Left hindlimb (tissue), 1 donor: ENCODE measurements at regions not wholly inside any gene's neighbourhood (a gene's known extent, or its start where the extent isn't known, plus 50 kb on each side); places are given as distances from the start of the nearest gene placed in this dataset.

Source experiments
- DNase-seq: peaks from one replicate; pipeline ENCODE4 v3.0.0-alpha.2; 2018

DNA sequence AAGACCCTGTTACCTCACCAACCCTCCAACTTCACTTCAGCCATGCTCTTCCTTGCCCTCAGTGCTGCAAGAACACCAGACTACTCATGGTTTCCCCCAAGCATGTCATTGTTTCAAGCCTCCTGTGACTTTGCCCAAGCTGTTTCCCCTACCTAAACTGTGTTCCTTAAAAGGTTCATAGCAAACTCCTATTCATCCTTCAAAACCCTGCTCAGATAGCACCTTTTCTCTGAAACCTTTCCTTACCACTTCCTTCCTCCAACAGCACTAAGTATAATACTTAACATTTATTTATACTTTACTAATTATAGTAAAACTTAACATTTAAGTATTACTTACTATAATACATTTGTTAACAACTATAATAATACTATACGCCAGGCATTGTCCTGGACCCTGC is 136.2 kb downstream of the CCT6B start:
- DNase-seq, result no peak

DNA sequence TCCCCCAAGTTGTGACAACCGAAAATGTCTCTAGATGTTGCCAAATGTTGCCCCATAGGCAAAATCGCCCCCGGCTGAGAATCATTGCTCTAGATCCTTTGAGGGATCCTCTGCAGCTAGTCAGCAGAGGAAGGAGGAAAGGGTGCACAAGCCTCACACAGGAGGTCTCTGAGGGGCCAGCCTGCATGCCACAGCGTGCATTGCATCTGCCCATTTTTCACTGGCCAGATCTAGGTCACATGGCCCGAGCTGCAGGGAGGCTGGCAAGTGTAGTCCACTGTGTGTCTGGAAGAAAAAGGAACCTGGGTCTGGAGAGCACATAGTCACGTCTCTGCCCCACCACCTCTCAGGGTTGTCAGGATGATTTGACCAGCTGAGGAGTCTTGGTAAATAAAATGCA is 138.2 kb downstream of the CCT6B start:
- no peak for DNase-seq

DNA sequence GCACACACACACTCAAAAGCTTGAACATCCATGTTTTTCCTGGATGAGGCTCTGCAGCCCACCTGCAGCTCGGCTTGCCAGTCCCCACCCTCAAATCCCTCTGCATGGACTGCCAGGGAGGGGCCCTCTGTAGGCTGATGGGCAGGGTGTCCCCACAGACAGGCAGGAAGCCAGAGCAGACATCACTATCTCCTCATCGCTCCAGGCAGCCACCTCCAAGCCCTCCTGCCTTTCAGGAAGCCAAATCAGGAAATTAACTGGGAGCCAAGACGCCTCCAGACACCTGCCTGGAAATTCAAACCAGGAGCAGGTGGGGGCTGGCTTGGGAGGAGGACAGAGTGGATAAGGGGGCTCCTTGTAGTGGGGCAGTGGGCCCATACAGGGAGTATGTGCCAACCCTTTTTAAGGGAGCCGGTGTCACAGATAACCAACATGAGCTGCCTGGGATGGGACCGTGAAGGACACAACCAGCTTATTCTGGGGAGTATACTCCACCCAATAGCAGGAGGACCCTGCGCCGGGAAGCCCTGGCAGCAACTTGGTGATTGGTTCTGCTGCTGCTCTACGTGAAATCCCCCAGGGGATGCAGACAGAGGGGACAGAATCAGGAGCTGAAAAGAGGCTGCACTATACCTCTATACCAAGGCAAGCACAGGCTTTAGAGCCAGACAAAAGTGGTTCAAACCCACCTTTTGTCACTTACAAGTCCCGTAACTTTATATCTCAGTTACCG is 139.1 kb downstream of the CCT6B start:
- no peak for DNase-seq

DNA sequence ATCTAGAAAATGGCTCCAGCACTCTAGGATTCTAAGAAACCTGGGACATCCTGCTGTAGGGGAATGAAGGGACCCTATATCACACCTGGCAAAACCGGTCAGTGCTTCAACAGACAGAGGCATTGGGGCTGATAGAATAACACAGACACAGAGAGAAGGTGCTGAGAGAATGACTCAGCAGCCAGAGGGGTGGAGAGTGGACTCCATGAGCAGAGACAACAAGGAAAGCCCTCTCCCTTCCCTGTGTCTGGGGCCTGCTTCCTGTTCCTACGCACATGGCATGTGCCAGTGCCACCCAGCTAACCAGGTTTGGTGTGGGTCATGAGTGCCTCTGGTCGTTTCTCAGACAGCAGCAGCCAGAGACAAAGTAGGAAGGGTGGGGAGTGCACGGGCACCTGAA is 140.3 kb downstream of the CCT6B start:
- no peak for DNase-seq

DNA sequence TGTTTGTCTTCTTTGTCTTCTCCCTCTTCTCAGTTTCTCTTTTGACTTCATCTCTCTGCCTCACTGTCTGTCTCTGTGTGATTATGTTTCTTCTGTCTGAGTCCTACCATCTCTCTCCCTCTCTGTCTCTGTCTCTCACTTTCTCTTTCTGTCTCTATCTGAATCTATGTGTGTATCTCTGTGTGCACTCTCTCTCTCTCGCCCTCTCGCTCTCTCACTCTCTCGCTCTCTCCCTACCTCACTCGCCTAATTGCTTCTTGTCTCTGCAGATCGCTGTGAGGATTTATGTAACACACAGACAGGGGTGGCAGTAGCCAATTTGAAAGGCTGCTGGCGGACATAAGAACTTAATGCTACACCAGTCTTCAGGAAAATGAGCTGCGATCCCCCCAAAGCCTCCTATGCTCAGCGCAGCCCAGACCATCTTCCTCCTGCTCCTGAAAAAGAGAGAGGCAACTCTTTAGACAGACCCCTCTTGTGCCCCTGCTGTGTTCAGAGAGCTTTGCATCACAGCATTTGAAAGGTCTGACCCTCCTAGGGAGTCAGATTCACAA is 140.9 kb downstream of the CCT6B start:
- DNase-seq, result no peak

DNA sequence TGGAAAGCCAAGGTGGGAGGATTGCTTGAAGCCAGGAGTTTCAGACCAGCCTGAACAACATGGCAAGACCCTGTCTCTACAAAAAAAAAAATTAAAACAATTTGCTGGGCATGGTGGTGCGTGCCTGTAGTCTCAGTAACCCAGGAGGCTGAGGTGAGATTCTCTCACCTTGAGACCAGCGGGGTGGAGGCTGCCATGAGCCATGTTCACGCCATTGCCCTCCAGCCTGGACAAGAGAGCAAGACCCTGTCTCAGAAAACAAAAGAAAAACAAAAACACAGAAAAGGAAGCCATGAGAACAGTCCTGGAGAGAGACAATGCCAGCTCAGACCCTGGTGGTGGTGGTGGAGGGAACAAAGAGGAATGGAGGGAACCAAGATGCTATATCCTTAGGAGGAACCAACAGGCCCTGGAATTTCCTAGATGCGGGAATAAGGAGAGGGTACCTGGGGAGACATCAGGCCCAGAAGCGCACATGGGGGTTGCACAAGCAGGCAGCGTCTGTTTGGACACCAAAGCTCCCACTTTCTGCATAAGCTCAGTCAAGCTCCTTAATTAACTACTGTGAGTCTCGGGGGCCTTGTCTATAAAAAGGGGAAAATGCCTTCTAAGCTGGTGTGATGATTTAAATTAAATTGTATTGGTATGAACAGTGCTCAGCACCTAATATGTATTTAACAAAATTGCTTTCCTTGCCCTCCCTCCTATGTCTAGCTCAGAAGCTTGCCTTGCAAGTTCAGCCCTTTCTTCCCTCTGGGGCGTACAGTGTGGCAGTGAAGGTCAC is 143.8 kb downstream of the CCT6B start:
- DNase-seq, result no peak

DNA sequence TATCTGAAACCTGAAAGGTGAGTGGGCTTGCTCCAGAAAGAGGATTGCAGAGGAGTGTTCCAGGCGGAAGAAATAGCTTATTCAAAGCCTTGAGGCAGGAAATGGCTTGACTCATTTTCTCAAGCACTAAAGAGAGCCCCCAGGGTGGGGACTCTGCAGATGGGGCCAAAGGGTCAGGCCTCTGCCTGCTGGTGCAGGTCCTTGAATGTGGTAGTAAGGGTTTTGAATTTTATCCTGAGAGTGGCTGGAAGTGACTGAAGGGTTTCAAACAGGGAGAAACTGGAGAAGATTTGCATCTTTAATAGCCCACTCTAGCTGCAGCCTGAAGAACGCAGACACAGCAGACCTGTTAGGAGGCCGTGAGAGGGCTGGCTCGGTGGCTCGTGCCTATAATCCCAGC is 144.4 kb downstream of the CCT6B start:
- DNase-seq, result no peak

DNA sequence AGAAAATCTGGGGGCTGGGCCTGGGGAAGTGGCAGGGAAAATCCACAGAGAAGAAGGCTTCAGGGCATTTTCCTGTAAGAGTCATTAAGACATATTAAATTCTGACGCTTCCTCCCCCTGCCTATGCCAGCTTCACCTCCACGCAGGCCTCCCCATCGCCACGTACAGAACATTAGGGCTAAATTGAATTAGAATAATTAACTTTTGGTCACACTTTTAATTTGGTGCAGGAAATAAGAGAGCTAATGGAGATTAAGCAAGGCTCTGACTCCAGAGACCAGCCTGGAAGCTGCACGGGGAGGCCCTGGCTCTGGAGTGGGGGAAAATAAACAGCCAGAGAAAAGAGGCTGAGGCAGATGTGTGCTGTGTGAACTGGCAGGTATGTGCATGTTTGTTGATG is 148.0 kb downstream of the CCT6B start:
- no peak for DNase-seq

DNA sequence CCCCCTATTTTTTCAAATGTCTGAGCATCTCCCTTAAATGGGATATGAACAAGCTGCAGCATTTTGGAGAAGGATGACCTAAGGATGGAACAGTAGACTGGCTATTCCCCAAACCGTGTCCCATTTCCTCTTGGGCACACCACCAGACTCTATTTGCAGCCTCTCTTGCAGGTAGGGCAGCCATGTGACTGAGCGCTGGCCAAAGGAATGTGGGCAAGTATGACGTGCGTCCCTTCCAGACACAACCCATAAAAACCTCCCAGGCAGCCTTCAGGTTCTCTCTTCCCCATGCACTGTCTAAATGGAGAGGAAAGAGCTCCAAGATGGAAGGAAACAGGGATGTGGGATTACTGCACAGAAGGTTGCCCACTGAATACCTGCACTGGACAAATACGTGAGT is 149.7 kb downstream of the CCT6B start:
- DNase-seq, result no peak

DNA sequence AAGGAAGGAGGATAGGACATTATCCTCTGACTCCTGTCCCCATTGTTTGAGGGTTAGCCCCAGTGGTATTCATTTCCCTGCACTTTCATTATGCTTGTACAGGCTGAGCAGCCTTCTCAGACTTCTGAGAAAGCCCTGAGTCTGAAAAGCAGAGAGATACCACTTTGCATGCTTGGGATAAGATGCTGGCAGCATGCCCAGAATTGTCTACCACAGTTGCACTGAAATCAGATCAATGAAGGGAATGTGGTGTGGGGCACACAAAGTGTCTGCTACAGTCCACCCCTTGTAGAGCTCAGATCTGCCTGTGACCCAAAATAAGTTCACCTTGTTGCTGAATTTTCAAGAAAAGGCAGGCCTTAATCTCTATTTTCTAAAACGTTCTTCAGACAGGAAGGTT is 160.6 kb downstream of the CCT6B start:
- DNase-seq, result no peak

DNA sequence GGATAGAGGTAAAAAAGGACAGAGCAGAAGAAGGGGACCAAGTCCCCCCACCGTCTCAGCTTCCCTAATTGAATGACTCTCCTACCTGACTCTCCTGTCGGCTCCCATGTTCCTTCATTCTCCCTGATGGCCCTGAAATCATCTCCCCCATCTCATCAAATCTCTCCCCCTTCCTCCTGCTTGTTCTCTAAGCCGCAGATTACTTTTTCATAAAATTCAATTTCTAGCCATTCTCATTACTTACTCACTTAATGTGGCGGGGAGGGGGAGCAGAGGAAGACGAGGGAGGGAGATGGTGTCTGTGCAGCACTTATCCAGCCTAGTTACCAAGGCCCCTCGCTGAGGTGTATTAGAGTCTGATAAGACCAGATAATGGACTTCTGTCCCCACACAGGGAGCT is 161.5 kb downstream of the CCT6B start:
- DNase-seq, result no peak

DNA sequence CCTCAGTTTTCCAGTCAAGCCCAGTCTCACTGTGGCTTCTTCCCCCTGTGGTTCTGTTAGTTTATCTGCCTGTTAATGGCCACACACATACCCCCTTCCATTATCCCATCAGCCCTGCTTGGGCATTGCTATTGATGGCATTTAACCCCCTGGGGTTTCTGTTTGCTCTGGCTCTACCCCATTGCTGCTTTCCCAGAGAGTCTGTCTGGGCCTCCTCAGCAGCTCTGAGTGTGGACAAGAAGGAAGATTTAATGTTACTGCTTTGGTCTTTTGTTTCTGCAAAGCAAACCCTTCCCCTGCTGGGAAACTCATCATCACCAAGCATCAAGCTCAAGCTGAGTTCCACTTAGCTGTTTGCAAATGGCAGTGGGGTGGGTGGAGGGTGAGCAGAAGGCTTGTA is 162.7 kb downstream of the CCT6B start:
- DNase-seq, result no peak

DNA sequence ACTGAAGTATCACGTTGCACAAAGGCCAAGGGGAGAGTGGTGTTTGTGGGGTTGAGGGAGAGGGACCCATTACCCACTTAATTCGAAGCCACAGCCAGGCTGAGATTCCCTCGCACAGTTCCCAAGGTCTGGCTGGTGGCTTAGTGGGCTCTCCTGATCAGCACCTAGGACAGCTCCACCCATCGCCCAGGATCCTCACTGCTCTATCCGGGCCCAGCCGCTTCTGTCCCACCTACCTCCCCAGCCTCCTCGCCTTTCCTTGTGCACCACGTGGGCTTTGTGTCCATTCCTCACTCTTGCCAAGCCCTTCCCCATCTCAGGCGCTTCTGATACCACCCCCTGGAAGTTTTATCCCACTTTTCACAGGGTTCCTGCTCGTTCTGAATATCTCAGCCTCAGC is 163.5 kb downstream of the CCT6B start:
- DNase-seq, result peak; percentile 42

DNA sequence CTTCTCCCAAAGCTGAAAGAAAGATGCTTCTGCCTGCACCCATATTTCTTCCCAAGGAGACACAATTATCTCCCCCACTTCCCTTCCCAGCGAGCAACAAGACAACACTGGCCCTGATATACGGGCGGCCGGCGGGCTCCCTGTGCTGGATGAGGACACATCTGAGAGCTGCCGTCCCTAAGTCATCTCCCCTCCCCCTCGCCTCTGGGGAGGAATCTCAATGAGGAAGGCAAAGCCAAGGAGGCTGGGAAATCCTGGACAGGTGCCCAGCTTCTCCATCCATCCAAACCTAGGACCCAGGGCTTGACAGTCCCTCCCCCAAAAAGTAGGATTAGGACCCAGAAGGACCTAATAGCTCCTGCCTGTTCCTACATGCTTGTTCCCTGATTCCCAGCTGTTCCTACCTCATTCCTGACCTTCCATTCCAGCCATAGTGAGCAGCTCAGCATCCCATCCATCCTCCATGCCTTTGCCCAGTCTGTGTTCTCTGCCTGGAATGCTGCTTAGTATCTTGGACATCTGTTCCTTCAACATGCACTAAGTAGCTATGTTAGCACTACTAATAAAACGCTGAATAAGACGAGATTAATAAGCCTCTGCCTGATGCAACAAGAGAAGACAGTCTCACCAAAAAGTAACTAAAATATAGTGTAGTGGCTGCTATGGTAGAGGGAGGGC is 167.9 kb downstream of the CCT6B start:
- DNase-seq, result no peak

DNA sequence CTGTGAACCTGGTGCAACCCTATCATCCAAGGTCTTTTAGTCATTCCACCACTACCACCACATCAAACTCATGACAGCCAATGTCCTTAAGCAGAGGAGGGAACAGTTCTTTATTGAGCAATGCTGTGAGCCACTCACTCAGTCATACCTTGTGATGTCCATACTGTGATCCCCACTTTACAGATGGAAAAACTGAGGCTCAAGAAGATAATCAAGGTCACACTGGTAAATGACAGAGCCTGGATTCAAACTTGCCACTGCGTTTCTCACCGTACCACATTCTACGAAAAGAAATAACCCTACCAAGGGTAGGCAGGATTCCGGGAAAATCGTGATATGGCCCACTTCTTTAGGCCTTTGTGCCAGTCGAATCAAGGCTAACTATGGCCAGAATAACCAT is 172.6 kb downstream of the CCT6B start:
- no peak for DNase-seq

DNA sequence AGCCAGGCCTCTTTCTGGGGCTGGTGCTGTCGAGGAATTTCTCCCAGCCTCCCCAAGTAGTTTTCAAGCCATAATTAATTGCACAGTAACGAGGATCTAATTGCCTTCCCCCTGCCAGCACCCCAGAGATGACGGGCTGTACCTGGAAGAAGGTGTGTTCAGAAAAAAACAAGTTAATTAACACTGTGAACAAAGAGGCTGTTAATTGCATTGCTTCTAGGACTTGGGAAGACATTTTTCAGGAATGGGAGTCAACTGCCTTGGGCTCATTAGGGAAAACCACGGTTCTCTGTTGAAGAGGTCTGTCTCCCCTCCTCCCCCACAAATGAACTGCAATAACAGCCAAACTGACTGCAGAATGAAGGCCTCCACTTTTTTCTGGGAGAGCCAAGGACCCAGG is 176.7 kb downstream of the CCT6B start:
- no peak for DNase-seq

DNA sequence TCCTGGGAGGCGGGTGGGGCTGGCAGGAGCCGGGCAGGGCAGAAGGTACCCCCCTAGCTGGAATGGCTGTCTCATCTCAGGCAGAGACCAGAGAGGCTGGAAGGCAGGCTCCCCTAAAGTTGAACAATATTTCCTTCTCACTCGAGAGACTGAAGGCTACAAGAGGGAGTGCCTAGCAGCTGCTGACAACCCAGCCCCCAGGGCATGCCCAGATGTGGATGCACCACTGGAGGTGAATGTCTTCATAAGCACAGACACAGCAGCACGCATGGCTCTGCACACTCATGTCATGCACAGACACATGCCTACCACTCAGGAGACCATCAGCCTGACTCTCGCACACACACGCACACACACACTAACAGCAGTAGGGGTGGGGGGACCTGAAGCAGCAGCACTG is 179.0 kb downstream of the CCT6B start:
- no peak for DNase-seq

DNA sequence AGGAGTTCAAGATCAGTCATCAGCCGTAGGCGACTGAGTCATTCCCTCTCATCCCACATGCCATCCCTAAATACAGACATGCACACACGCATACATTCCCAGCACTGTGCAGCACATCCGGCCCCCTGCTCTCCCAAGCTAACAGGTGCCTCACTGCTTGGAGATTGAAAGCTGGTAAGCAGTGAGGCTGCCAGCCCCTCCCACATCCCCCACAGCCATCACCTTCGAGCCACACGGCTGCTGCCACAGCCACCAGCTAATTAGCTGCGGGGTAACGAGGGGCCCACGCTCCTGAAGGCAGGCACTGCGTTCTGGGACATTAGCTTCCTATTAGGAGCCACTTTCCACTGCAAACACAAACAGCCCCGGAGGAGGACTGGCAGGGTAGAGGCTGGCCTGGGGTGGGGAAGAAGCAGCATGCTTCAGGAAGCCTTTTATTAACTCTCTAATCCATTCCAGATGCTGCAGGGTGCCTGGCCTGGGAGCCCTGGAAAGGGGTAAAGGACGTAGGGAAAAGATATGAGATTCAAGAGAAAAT is 179.6 kb downstream of the CCT6B start:
- DNase-seq, result no peak

DNA sequence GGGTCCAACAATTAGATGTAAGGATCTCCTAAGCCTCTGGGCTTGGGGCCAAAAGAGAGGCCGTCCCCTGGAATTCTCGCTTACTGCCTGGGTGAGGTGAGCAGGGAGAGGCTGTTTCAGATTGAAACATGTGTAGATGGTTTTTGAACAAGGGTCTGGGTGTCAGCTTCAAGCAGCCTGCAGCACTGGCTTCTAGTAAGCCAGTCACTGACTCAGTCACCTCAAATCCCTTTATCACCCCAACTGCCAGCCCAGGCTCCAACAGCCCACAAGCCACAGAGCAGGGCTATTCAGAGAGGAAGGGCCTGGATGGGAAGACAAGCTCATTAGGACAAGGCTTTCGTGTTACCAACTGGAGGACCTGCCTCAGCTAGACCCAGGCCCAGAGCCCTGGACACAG is 180.2 kb downstream of the CCT6B start:
- DNase-seq, result no peak

DNA sequence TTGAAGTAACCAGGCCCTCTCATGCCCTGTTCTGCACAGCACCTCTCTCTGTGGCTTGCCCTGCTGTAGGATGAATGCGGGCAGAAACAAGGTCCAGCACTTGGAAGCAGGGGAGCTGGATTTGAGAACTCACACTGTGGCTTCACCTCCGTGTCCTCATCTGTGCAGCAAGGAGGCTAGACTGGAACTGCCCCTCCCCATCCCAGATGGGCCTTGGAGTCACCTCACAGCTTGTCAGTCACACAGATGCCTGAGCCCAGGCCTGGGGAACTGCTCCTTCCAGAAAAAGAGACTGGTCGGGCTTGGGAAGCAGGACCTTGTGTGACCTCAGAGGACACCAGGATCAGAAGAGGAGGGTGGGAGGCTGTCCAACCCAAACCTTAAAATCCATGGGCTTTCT is 180.8 kb downstream of the CCT6B start:
- DNase-seq, result no peak

DNA sequence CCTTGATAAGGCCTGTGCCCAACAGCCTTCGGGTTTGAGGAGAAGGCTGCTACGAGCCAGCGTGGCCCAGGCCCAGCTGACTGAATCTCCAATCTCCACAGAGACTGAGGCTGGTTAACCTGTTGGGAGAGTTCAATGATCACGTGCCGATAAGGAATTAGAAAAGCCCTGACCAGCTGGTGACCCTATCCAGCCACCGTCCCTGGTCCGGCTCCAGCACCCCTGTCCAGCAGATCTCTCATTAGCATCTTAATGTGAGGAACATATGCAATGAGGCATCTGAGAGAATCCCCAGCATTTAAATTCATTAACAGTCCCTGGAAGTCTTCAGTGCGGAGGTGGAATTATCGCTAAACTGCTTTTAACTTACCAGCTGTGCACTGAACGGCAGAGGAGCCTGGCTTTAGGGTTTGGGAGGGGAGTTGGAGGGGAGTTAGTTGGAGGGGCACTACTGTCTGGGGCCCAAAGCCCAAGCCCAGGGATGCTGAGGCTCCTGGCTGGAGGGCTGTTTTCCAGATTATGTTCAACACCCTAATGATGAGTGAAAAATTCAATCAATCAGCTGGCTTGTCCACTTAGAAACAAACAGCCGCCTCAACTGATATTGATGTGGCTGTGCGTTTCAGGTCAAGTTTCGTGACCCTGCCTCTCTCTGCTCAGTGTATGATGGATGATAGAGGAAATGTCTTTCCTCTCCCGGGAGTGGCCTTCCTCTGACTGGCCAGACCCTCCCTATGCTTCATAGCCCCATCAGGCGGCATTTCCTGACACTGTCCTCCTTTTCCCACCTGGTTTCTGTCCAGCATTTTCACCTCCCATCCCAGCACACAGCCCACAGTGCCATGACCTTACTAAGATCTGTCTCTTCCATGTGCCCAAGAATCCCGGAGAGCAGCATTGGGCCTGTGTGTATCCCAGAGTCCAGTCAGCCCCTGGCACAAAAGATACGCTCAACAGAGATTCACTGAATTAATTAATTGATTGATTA is 184.5 kb downstream of the CCT6B start:
- DNase-seq, result no peak

DNA sequence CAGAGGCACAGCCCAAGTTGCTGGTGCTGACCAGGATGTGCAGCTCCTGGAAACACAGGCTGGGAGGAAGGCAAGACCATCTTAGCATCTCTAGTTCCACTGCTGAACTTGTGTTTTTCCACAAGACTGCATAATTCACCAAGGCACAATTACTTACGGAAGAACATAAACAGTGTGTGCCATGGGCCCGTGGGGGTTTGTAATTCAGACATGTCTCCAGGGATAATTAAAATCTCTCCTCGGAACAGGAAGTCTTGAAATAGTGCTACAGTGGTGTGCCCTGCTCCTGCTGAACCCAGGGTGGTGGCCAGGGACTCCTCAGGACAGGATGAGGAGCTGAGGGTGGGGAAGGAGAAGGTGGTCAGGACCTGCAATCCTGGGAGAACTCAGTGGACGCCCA is 188.2 kb downstream of the CCT6B start:
- DNase-seq, result no peak
